Mucosa of descending colon (tissue), 3 donors: ENCODE measurements at regions not wholly inside any gene's neighbourhood (a gene's known extent, or its start where the extent isn't known, plus 50 kb on each side); places are given as distances from the start of the nearest gene placed in this dataset.

Experiments
- ATAC-seq: fragments of 200-7000 bp; cut with Tn5 transposase; one replicate; pipeline ENCODE4 v1.9.1; 2020; ENCODE audit warnings: mild to moderate bottlenecking, moderate library complexity
- DNase-seq, 3 donors: peaks; one replicate each; pipeline ENCODE4 v3.0.0-alpha.2; 2020
- H3K36me3 ChIP-seq: fragments of 200-600 bp; one replicate; pipeline ENCODE4 v1.8.0; 2021; ENCODE audit warnings: low read depth, mild to moderate bottlenecking
- H3K4me1 ChIP-seq: fragments of 200-600 bp; one replicate; pipeline ENCODE4 v1.8.0; 2021; ENCODE audit warnings: low read depth, mild to moderate bottlenecking
- H3K4me3 ChIP-seq: fragments of 200-600 bp; one replicate; pipeline ENCODE4 v1.8.0; 2021; ENCODE audit warnings: mild to moderate bottlenecking
- H3K9me3 ChIP-seq: fragments of 200-600 bp; one replicate; pipeline ENCODE4 v1.8.0; 2021; ENCODE audit warnings: mild to moderate bottlenecking
- intact Hi-C, 2 donors: fragments of 100-400 bp; cut with DNase I in 1 of 2; cut with micrococcal nuclease in 1 of 2; formaldehyde crosslinking; loops; one replicate each; pipeline versions ENCODE4 v1.11.0 to v1.11.1; 2022; cut with DNase I, micrococcal nuclease
- TF ChIP-seq, protein P1 (sequence below): fragments of 200-600 bp; IDR thresholded peaks from one replicate; pipeline ENCODE4 v1.8.0; 2022; ENCODE audit warnings: antibody characterized with exemption, mild to moderate bottlenecking
- donor health status: DM: no; HTN: no; CAD: no; lungs with moderate emphysema.
- donor health status: DM: no; HTN: no; CAD: no.
- donor health status: DM: no; HTN: yes; CAD: no.

DNA sequence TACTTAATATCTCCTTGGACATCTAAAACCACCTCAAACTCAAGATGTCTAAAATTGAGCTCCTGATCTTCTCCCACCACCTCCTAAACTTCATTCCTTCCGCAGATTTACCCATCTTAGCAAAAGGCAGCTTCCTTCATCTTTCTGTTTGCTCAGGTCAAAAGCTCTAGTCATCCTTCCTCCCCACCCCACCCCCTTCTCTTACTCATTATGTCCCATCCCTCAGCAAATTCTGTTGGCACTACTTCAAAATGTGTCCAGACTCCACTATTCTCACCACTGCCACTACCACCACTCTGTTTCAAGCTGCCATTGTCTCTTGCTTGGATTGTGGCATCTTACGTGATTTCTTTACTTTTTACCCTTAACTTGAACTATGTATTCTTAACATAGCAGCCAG lies 59.2 kb upstream of the ZDHHC17 start:
- intact Hi-C loops = no loop called here
- Histone ChIP-seq H3K4me1 (no peaks in the 10 kb centered on the region), H3K36me3 (no peaks in the 10 kb centered on the region), H3K4me3 (no peak overlapping the region), H3K9me3 (no peaks in the 10 kb centered on the region)
- ATAC-seq (no peak), DNase-seq (no peak)
- TF ChIP-seq, protein P1, sequence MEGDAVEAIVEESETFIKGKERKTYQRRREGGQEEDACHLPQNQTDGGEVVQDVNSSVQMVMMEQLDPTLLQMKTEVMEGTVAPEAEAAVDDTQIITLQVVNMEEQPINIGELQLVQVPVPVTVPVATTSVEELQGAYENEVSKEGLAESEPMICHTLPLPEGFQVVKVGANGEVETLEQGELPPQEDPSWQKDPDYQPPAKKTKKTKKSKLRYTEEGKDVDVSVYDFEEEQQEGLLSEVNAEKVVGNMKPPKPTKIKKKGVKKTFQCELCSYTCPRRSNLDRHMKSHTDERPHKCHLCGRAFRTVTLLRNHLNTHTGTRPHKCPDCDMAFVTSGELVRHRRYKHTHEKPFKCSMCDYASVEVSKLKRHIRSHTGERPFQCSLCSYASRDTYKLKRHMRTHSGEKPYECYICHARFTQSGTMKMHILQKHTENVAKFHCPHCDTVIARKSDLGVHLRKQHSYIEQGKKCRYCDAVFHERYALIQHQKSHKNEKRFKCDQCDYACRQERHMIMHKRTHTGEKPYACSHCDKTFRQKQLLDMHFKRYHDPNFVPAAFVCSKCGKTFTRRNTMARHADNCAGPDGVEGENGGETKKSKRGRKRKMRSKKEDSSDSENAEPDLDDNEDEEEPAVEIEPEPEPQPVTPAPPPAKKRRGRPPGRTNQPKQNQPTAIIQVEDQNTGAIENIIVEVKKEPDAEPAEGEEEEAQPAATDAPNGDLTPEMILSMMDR = no peak

DNA sequence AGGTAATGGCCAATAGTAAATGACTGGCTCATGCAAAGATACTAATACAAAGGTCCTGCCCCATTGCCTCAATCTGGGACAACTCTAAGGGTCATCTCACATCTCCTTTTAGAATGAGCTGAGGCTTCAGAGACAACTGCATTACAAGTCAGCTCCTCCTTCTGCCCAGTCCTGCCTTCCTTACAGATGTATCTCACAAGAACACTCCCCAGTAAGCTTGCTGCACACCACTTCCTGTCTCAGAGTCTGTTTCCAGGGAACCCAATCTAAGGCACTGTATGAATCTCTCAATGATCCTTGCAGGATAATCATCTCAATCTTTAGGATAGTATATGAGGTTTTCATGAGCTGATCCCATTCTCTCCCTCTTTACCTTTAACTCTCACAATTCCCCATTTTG lies 57.8 kb upstream of the ZDHHC17 start:
- intact Hi-C loops = no loop called here
- DNase-seq (no peak), ATAC-seq (no peak)
- no peaks in the 10 kb centered on the region for H3K9me3 ChIP-seq
- no peaks in the 10 kb centered on the region for H3K4me1 ChIP-seq
- H3K36me3 ChIP-seq = no peaks in the 10 kb centered on the region
- H3K4me3 ChIP-seq = no peak overlapping the region
- TF ChIP-seq, protein P1 = no peak

DNA sequence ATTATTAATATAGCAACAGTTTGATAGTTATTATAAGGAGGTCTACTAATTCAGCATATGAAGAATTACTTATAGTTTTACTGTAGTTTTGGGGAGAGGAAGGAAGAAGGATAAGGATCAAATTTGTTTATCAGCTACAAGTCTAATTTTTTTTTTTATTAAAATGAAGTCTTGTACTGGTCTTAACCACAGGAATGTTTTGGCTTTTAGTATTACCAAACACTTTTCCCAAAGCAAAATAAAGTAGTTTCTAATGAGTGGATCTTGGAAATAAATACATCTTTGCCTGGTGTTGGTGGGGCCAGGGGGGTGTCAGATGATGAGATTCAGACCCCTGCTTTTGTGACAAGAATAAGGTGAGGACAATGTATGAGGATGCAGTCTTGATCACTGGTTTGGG lies 57.2 kb upstream of the ZDHHC17 start:
- Histone ChIP-seq H3K9me3 (no peaks in the 10 kb centered on the region), H3K4me1 (no peaks in the 10 kb centered on the region), H3K36me3 (no peaks in the 10 kb centered on the region), H3K4me3 (no peak overlapping the region)
- ATAC-seq = no peak
- no peak for DNase-seq
- TF ChIP-seq, protein P1 = no peak
- intact Hi-C loops = no loop called here

DNA sequence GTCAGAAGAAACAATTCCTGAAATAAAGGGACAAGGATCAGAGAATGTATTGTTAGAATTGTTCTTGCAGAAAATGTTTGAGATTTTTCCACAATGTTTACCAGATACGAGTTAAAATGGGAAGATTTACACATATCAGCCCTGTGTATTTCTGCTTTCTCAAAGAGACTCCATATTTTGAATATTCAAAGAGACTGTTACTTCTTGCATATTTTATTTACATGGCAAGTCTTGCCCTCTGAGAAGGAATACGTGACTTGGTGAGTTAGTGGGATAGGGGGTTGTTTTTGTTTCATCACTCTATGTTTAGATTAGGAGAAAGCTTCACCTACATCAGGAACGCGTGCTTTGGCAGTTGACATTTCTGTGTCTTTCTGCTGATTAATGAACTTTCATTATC lies 56.1 kb upstream of the ZDHHC17 start:
- DNase-seq = no peak
- Histone ChIP-seq H3K4me3 (no peak overlapping the region), H3K9me3 (no peaks in the 10 kb centered on the region), H3K4me1 (no peaks in the 10 kb centered on the region), H3K36me3 (no peaks in the 10 kb centered on the region)
- no peak for ATAC-seq
- TF ChIP-seq, protein P1 = no peak
- intact Hi-C loops = no loop called here

DNA sequence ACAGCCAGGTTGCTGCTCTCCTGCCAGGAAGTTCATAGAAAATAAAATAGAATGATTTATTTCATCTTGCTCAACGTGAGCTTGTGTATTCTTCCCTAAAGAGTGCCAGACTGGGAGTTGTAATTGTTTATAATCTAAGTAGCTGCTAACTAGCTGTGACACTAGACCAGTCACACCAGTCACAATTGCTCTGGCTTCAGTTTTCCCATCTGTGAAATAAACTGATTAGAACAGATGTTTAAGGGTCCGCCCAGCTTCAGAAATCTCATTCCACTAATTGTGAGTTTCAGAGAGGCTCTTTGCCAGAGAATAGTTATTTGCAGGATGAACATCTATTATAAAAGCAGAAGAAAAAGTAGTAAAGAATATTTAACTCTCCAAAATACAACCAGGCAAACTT lies 55.6 kb upstream of the ZDHHC17 start:
- H3K4me1 ChIP-seq = no peaks in the 10 kb centered on the region
- no peak for ATAC-seq
- intact Hi-C loops = no loop called here
- TF ChIP-seq, protein P1 = no peak
- no peaks in the 10 kb centered on the region for H3K9me3 ChIP-seq
- DNase-seq = no peak
- no peak overlapping the region for H3K4me3 ChIP-seq
- H3K36me3 ChIP-seq = no peaks in the 10 kb centered on the region

DNA sequence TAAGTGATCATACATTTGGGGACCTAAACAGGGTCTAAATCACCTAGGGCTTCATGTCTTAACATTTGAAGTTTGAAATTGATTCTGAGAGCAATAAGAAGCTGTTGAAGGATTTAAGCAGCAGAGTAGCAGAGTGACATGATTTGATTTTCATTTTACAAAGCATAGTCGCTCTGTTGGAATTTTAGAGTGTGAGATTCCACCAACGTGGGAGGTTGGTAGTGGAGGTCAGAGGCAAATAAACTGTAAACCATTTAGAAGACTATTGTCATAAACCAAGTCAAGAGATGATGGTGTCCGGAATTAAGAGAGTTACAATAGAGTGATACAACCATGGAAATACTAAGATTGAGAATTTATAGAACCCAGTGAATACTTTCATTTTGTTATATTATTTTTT lies 52.7 kb upstream of the ZDHHC17 start:
- ATAC-seq = no peak
- TF ChIP-seq, protein P1 = no peak

More for the DNA sequence above, 52.7 kb upstream of the ZDHHC17 start:
- no peaks in the 10 kb centered on the region for H3K4me1 ChIP-seq
- H3K9me3 ChIP-seq = no peaks in the 10 kb centered on the region
- DNase-seq = no peak
- no peak overlapping the region for H3K4me3 ChIP-seq
- no peaks in the 10 kb centered on the region for H3K36me3 ChIP-seq
- intact Hi-C loops = no loop called here
